Keratinocyte (primary cell): ENCODE measurements at regions not wholly inside any gene's neighbourhood (a gene's known extent, or its start where the extent isn't known, plus 50 kb on each side); places are given as distances from the start of the nearest gene placed in this dataset.

ENCODE experiments used
- EZH2 ChIP-seq: IDR thresholded peaks from one replicate; pipeline ENCODE4 v1.6.1; 2012; ENCODE audit warnings: inconsistent platforms, mild to moderate bottlenecking, low read length, moderate library complexity
- TF ChIP-seq, protein P1 (sequence below), 3 experiments: IDR thresholded peaks in 1 of 3; conservative IDR thresholded peaks in 1 of 3; optimal IDR thresholded peaks in 1 of 3; 2 replicates in 2 of 3; 3 replicates in 1 of 3; pipeline versions ENCODE3 to v1.5.1; 2011; ENCODE audit warnings: low read length in 3 of 3, mild to moderate bottlenecking in 3 of 3, moderate library complexity in 2 of 3, control low read depth in 1 of 3, inconsistent platforms in 1 of 3; ENCODE audit not compliant: insufficient read depth in 2 of 3; ENCODE audit errors: extremely low read depth in 1 of 3

- TF ChIP-seq, protein P1, sequence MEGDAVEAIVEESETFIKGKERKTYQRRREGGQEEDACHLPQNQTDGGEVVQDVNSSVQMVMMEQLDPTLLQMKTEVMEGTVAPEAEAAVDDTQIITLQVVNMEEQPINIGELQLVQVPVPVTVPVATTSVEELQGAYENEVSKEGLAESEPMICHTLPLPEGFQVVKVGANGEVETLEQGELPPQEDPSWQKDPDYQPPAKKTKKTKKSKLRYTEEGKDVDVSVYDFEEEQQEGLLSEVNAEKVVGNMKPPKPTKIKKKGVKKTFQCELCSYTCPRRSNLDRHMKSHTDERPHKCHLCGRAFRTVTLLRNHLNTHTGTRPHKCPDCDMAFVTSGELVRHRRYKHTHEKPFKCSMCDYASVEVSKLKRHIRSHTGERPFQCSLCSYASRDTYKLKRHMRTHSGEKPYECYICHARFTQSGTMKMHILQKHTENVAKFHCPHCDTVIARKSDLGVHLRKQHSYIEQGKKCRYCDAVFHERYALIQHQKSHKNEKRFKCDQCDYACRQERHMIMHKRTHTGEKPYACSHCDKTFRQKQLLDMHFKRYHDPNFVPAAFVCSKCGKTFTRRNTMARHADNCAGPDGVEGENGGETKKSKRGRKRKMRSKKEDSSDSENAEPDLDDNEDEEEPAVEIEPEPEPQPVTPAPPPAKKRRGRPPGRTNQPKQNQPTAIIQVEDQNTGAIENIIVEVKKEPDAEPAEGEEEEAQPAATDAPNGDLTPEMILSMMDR (optimal IDR thresholded peaks at IDR 0.05 in 1 of 3, IDR thresholded peaks at IDR 0.05 in 1 of 3, conservative IDR thresholded peaks at IDR 0.05 in 1 of 3; ENCODE audit: extremely low read depth in 1 of 3, insufficient read depth in 2 of 3, low read length in 3 of 3) = no peak
- no peak for TF ChIP-seq EZH2
Observed at GRCh38 chr7:46916581-46916980, 665.3 kb downstream of the TNS3 start.
